Activated CD8-positive, alpha-beta T cell treated with anti-CD3 and anti-CD28 coated beads for 36 hours (primary cell): ENCODE measurements at regions not wholly inside any gene's neighbourhood (a gene's known extent, or its start where the extent isn't known, plus 50 kb on each side); places are given as distances from the start of the nearest gene placed in this dataset.
A peak's percentile ranks its signal among the peaks of the same experiment; 100 is the strongest.

Experiments used
- ATAC-seq: fragments of 200-7000 bp; cut with Tn5 transposase; one replicate; pipeline ENCODE4 v1.10.0; 2021; ENCODE audit warnings: mild to moderate bottlenecking, moderate library complexity
- CTCF ChIA-PET: fragments of 350-600 bp; sonication (Branson Sonifier 250); formaldehyde crosslinking; loops from one replicate; lab custom pipeline; 2021; ENCODE audit warnings: antibody characterized with exemption; lab: Charles Lee
- POLR2A ChIA-PET: fragments of 350-600 bp; sonication (Branson Sonifier 250); formaldehyde crosslinking; loops from one replicate; lab custom pipeline; 2021; ENCODE audit warnings: antibody characterized with exemption; lab: Charles Lee
- DNase-seq: peaks from one replicate; pipeline ENCODE4 v3.0.0-alpha.2; 2020
- H3K27ac Mint-ChIP-seq: one replicate; pipeline ENCODE4 v1.8.0; 2021; ENCODE audit warnings: mild to moderate bottlenecking, mixed read lengths
- H3K27me3 Mint-ChIP-seq: one replicate; pipeline ENCODE4 v1.8.0; 2021; ENCODE audit warnings: mixed read lengths
- H3K36me3 Mint-ChIP-seq: one replicate; pipeline ENCODE4 v1.8.0; 2021; ENCODE audit warnings: low read depth, mixed read lengths
- H3K4me1 Mint-ChIP-seq: one replicate; pipeline ENCODE4 v1.8.0; 2021; ENCODE audit warnings: low read depth, mixed read lengths
- H3K4me3 Mint-ChIP-seq: one replicate; pipeline ENCODE4 v1.8.0; 2021; ENCODE audit warnings: mild to moderate bottlenecking, moderate library complexity, mixed read lengths
- H3K9me3 Mint-ChIP-seq: one replicate; pipeline ENCODE4 v1.8.0; 2021; ENCODE audit warnings: mixed read lengths
- intact Hi-C: fragments of 100-400 bp; cut with micrococcal nuclease; formaldehyde crosslinking; loops from one replicate; pipeline ENCODE4 v1.10.0; 2022
- TF ChIP-seq, protein P1 (sequence below): fragments of 200-600 bp; IDR thresholded peaks from one replicate; pipeline ENCODE4 v1.8.0; 2022; ENCODE audit warnings: antibody characterized with exemption, mild to moderate bottlenecking

DNA sequence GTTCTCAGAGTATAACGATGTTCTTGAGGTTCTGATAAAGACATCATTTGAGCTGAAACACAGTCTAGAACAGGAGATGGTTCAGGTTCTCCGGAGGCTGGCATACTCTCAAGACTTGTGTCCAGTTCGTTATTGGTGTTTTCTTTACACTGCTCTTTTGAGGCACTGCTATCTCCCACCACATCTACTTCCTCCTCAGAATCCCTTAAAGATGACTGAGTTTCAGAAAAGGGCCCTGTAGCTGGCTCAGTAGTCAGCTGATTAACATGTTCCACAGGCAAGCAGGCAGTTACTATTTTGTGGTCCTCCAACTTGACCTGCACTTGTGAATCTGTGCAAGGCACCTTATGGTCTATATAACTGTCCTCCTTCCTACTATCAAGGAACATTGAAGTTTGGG lies 50.2 kb downstream of the ZZZ3 start:
- Mint-ChIP-seq H3K4me1 (peaks cover 8% of the 10 kb centered on the region), H3K4me3 (no peak overlapping the region), H3K9me3 (no peaks in the 10 kb centered on the region), H3K36me3 (peaks cover 30% of the 10 kb centered on the region), H3K27me3 (no peaks in the 10 kb centered on the region), H3K27ac (no peak overlapping the region)
- ATAC-seq (no peak), DNase-seq (no peak)
- CTCF ChIA-PET = no interaction called here
- POLR2A ChIA-PET = no interaction called here
- TF ChIP-seq, protein P1, sequence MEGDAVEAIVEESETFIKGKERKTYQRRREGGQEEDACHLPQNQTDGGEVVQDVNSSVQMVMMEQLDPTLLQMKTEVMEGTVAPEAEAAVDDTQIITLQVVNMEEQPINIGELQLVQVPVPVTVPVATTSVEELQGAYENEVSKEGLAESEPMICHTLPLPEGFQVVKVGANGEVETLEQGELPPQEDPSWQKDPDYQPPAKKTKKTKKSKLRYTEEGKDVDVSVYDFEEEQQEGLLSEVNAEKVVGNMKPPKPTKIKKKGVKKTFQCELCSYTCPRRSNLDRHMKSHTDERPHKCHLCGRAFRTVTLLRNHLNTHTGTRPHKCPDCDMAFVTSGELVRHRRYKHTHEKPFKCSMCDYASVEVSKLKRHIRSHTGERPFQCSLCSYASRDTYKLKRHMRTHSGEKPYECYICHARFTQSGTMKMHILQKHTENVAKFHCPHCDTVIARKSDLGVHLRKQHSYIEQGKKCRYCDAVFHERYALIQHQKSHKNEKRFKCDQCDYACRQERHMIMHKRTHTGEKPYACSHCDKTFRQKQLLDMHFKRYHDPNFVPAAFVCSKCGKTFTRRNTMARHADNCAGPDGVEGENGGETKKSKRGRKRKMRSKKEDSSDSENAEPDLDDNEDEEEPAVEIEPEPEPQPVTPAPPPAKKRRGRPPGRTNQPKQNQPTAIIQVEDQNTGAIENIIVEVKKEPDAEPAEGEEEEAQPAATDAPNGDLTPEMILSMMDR = no peak
- intact Hi-C loops = no loop called here

- POLR2A ChIA-PET = no interaction called here
- TF ChIP-seq, protein P1 = no peak
- CTCF ChIA-PET = no interaction called here
- Mint-ChIP-seq H3K36me3 (peaks cover 31% of the 10 kb centered on the region), H3K9me3 (no peaks in the 10 kb centered on the region), H3K4me1 (peaks cover 8% of the 10 kb centered on the region), H3K27ac (no peak overlapping the region), H3K27me3 (no peaks in the 10 kb centered on the region), H3K4me3 (no peak overlapping the region)
- intact Hi-C loops = no loop called here
- no peak for ATAC-seq
- DNase-seq = no peak
Observed at GRCh38 chr1:77631751-77632150, 50.7 kb downstream of the ZZZ3 start.

DNA sequence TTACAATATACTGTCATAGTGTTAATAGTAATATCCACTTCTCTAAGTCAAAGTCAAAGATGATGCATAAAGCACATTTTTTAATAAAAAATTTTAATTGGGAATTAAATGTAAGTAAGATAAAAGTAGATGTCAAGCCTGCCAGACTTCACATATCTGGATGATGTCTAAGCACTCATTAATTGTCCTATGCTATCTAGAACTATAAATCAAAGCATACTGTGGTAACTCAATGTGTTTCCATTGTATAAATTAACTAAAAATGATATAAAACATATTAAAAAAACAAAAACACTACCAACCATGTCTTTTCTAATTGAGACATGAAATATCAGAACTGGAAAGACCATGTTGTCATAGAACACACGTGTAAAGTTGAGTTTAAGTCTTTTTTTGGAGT lies 51.2 kb downstream of the ZZZ3 start:
- POLR2A ChIA-PET = no interaction called here
- intact Hi-C loops = no loop called here
- peaks cover 34% of the 10 kb centered on the region for H3K36me3 Mint-ChIP-seq

DNA sequence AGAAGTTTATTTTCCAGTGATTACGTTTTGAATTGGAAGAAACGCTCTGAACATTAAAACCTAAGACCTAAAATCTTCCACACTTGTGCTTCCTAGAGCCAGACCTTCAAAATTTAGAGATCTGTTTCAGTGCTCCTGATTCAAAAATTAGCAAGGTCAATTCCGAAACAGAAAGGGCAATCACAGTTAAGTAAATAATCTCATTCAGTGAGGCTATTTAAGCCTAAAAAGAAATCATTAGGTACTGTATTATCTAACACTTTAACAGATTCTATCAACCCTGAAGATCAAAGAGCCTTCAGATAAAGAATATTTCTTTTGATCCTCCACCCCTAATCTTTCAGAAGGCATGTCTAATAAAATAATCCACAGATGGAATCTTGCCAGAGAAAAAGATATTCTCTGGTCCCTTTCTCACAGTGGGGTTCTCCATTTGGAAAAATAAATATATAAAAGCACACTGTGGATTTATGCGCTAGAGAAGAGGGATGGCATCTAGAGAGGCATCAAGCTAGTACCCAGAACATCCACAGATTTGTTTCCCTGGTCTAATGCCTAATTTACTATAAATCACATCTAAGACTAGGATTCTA lies 54.4 kb downstream of the ZZZ3 start:
- no peak for ATAC-seq
- TF ChIP-seq, protein P1 = no peak
- no peaks in the 10 kb centered on the region for H3K27me3 Mint-ChIP-seq
- CTCF ChIA-PET = interaction anchor here (1.0 kb wide), 1 partner anchor 55 kb away, joined by 3 read pairs; no protein-coding TSS in a partner anchor
- no peak overlapping the region for H3K27ac Mint-ChIP-seq
- no peak overlapping the region for H3K4me3 Mint-ChIP-seq
- POLR2A ChIA-PET = no interaction called here
- DNase-seq = no peak
- intact Hi-C loops = no loop called here
- no peaks in the 10 kb centered on the region for H3K9me3 Mint-ChIP-seq
- peaks cover 20% of the 10 kb centered on the region for H3K4me1 Mint-ChIP-seq
- H3K36me3 Mint-ChIP-seq = peaks cover 40% of the 10 kb centered on the region

More for the DNA sequence above, 51.2 kb downstream of the ZZZ3 start:
- H3K27ac Mint-ChIP-seq = no peak overlapping the region
- H3K27me3 Mint-ChIP-seq = no peaks in the 10 kb centered on the region
- no peak overlapping the region for H3K4me3 Mint-ChIP-seq
- TF ChIP-seq, protein P1 = no peak
- peaks cover 13% of the 10 kb centered on the region for H3K4me1 Mint-ChIP-seq
- no peak for DNase-seq
- CTCF ChIA-PET = no interaction called here
- ATAC-seq = no peak
- H3K9me3 Mint-ChIP-seq = no peaks in the 10 kb centered on the region

- ATAC-seq (no peak), DNase-seq (no peak)
- intact Hi-C loops = no loop called here
- Mint-ChIP-seq H3K36me3 (peaks cover 36% of the 10 kb centered on the region), H3K27ac (peak overlapping the region; percentile 22), H3K27me3 (no peaks in the 10 kb centered on the region), H3K4me1 (peaks cover 17% of the 10 kb centered on the region), H3K4me3 (no peak overlapping the region), H3K9me3 (no peaks in the 10 kb centered on the region)
- TF ChIP-seq, protein P1 = no peak
- CTCF ChIA-PET = no interaction called here
- POLR2A ChIA-PET = no interaction called here
Observed at GRCh38 chr1:77625250-77625649, 57.2 kb downstream of the ZZZ3 start.
